Peyer's patch (tissue), 4 donors: ENCODE measurements at regions not wholly inside any gene's neighbourhood (a gene's known extent, or its start where the extent isn't known, plus 50 kb on each side); places are given as distances from the start of the nearest gene placed in this dataset.
"Not testable (repeated sequence)": the region's sequence is repeated elsewhere in the genome, so short reads cannot be mapped to it uniquely, and the experiment has no call there.

Source experiments
- POLR2A ChIP-seq, 2 donors: fragments of 450-650 bp; IDR thresholded peaks; one replicate each; pipeline ENCODE4 v1.5.1; 2017; ENCODE audit warnings: antibody characterized with exemption in 2 of 2, mild to moderate bottlenecking in 2 of 2, moderate library complexity in 2 of 2
- TF ChIP-seq, protein P1 (sequence below), 6 experiments: fragments of 450-650 bp in 4 of 6; fragments of 200-600 bp in 2 of 6; sonication (generic) in 1 of 6; IDR thresholded peaks; one replicate each; pipeline ENCODE4 v1.5.1; 2017 to 2019; ENCODE audit warnings: antibody characterized with exemption in 6 of 6, mild to moderate bottlenecking in 3 of 6, moderate library complexity in 1 of 6

DNA sequence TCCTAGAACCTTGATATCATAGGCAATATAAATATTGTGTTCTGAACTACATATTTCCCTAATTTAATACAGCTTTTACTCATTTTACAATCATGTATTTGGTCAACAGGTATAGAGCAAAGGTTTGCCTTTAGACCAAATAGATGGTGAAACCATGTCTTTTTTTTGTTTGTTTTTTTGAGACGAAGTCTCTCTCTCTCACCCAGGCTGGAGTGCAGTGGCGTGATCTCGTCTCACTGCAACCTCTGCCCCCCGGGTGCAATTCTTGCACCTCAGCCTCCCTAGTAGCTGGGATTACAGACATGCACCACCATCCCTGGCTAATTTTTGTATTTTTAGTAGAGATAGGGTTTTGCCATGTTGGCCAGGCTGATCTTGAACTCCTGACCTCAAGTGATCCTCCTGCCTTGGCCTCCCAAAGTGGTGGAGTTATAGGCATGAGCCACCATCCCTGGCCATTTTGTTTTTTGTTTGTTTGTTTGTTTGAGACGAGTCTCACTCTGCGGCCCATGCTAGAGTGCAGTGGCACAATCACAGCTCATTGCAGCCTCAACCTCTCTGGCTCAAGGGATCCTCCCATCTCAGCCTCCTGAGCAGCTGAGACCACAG lies 243.7 kb upstream of the FOXN3 start:
- TF ChIP-seq, protein P1, sequence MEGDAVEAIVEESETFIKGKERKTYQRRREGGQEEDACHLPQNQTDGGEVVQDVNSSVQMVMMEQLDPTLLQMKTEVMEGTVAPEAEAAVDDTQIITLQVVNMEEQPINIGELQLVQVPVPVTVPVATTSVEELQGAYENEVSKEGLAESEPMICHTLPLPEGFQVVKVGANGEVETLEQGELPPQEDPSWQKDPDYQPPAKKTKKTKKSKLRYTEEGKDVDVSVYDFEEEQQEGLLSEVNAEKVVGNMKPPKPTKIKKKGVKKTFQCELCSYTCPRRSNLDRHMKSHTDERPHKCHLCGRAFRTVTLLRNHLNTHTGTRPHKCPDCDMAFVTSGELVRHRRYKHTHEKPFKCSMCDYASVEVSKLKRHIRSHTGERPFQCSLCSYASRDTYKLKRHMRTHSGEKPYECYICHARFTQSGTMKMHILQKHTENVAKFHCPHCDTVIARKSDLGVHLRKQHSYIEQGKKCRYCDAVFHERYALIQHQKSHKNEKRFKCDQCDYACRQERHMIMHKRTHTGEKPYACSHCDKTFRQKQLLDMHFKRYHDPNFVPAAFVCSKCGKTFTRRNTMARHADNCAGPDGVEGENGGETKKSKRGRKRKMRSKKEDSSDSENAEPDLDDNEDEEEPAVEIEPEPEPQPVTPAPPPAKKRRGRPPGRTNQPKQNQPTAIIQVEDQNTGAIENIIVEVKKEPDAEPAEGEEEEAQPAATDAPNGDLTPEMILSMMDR (IDR thresholded peaks at IDR 0.05): not testable (repeated sequence)
- TF ChIP-seq POLR2A (IDR thresholded peaks at IDR 0.05): not testable (repeated sequence)
